Rectal smooth muscle tissue (tissue), 1 donor: ENCODE measurements at regions not wholly inside any gene's neighbourhood (a gene's known extent, or its start where the extent isn't known, plus 50 kb on each side); places are given as distances from the start of the nearest gene placed in this dataset.
"Not testable (repeated sequence)": the region's sequence is repeated elsewhere in the genome, so short reads cannot be mapped to it uniquely, and the experiment has no call there.

ENCODE experiments used
- H3K27ac ChIP-seq: one replicate; pipeline ENCODE4 v1.7.0; 2013; ENCODE audit warnings: low read depth, low read length, inconsistent platforms
- H3K27me3 ChIP-seq: one replicate; pipeline ENCODE4 v1.7.0; 2013; ENCODE audit warnings: low read length; ENCODE audit not compliant: control insufficient read depth, insufficient read depth
- H3K36me3 ChIP-seq: one replicate; pipeline ENCODE4 v1.7.0; 2013; ENCODE audit warnings: low read length; ENCODE audit not compliant: control insufficient read depth, insufficient read depth
- H3K4me1 ChIP-seq: one replicate; pipeline ENCODE4 v1.7.0; 2013; ENCODE audit warnings: low read length; ENCODE audit not compliant: control insufficient read depth, insufficient read depth
- H3K4me3 ChIP-seq: one replicate; pipeline ENCODE4 v1.7.0; 2013; ENCODE audit warnings: low read length
- H3K9ac ChIP-seq: one replicate; pipeline ENCODE4 v1.7.0; 2013; ENCODE audit warnings: low read length

DNA sequence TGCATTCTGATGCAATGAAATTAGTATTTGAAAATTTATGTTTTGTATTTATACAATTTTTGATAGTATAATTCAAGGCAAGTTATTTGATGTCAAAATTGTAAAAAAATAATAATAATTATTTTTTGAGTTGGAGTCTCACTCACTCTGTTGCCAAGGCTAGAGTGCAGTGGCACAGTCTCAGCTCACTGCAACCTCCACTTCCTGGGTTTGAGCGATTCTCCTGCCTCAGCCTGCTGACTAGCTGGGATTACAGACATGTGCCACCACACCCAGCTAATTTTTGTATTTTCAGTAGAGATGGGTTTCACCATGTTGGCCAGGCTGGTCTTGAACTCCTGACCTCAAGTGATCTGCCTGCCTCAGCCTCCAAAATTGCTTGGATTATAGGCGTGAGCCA, 342.4 kb upstream of the ARPP21 start:
- H3K4me3 ChIP-seq, H3K27me3 ChIP-seq, H3K4me1 ChIP-seq, H3K27ac ChIP-seq, H3K9ac ChIP-seq, H3K36me3 ChIP-seq: not testable (repeated sequence)

DNA sequence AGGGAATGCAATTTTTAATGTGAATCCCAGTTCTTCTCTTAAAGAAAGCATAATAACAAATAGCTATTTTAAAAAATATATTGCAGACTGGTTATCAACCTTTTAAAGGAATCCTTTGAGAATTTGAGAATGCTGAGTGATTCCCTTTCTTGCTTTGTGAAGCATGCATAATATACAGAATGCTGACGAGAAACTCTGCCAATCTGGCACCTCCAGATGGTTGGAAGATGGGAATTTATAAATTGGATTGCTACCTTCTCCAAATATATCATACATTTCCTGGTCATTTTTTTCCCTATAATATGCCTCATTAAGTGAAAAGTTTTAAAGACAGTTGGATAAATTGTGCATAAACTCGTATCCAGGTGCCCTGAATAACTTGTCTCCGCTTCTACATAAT, 333.9 kb upstream of the ARPP21 start:
- Histone ChIP-seq H3K36me3 (no peaks in the 10 kb centered on the region), H3K27ac (no peak overlapping the region), H3K4me1 (no peaks in the 10 kb centered on the region), H3K4me3 (no peak overlapping the region), H3K27me3 (no peaks in the 10 kb centered on the region), H3K9ac (no peak overlapping the region)

DNA sequence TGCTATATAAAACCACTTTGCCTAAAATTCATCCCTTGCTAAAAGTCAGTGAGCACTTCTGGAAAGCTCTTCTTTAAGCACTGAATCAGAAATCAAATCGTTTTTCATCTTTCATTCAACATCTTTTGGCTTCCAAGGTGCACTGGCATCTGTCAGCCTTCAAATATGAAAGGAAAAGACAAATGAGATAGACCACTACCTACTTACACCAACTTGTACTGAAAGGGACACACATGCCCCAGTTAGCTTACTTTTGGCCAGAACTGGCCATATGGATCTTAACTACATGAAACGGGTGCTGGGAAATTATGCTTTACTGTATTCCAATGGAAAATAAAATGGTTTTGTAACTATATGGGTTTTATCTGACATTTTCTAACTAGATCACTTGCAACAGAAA, 332.0 kb upstream of the ARPP21 start:
- Histone ChIP-seq H3K4me3 (no peak overlapping the region), H3K27me3 (no peaks in the 10 kb centered on the region), H3K9ac (no peak overlapping the region), H3K27ac (no peak overlapping the region), H3K4me1 (no peaks in the 10 kb centered on the region), H3K36me3 (no peaks in the 10 kb centered on the region)

DNA sequence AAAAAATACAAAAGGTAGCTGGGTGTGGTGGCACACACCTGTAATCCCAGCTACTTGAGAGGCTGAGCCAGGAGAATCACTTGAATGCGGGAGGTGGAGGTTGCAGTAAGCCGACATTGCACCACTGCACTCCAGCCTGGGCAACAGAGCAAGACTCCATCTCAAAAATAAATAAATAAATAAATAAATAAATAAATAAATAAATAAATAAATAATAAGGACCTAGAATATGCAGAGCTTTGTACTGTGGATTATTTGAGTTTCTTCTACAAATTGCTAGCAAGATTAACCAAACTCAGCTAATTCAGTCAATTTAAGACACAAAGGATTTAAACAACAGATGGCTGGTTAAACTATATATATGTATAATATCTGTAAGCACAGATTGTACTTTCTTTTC, 322.5 kb upstream of the ARPP21 start:
- not testable (repeated sequence) for H3K36me3 ChIP-seq, H3K27ac ChIP-seq, H3K4me1 ChIP-seq

DNA sequence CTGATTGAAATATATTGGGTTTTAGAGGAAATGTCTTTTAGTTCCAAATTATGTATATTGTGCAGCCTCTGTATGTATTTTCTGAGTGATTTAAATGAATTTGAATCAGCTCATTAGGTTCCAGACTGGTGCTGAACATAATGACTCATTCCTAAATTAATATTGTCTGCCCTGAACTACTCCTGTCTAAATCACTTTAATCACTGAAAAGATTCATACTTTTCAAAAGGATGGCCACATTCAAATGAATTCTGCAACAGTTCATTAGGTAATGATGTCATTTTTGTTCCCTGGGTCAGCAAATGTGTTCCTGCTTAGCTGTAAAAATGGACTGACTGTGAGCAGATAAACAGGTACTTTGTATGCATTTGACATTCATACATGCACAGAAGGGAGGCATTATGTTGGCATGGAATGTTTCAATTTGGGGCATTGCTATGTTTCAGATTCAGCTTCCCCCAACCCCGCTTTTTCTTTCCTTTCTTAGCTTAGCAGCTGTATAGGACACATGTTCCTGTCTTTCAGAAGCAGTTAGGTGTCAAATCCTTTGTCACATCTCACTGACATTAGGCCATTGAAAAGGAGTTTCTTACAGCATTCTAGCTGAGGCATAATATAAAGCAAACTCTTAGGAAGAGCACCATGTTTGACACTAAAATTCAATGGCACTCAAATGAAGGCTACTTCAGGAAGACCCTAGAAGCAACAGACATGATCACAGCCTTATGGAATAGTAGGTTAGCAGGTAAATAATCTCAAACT, 318.5 kb upstream of the ARPP21 start:
- H3K27ac ChIP-seq, result no peak overlapping the region
- no peaks in the 10 kb centered on the region for H3K27me3 ChIP-seq
- H3K9ac ChIP-seq, result no peak overlapping the region
- no peak overlapping the region for H3K4me3 ChIP-seq
- no peaks in the 10 kb centered on the region for H3K4me1 ChIP-seq
- H3K36me3 ChIP-seq, result no peaks in the 10 kb centered on the region

More for the DNA sequence above, 322.5 kb upstream of the ARPP21 start:
- H3K27me3 ChIP-seq, H3K9ac ChIP-seq, H3K4me3 ChIP-seq: not testable (repeated sequence)

DNA sequence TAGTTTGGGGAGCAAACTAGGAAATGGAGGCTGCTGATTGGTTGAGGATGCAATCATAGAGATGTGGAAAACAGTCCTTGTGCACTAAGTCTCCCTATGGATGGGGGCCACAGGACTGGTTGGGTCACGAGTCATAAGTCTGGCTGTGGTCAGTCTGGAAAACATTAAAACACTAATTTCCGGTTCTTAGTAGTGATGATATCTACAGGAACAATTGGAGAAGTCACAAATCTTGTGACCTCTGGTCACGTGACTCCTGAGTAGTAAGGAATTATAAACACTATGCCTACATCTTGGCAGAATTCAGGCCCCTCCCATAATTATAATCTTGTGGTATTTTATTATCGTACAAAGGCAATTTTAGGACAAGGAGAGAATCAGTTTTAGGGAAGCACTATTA, 317.3 kb upstream of the ARPP21 start:
- no peak overlapping the region for H3K9ac ChIP-seq
- H3K4me3 ChIP-seq, result no peak overlapping the region
- no peak overlapping the region for H3K27ac ChIP-seq
- no peaks in the 10 kb centered on the region for H3K4me1 ChIP-seq
- no peaks in the 10 kb centered on the region for H3K27me3 ChIP-seq
- H3K36me3 ChIP-seq, result no peaks in the 10 kb centered on the region

DNA sequence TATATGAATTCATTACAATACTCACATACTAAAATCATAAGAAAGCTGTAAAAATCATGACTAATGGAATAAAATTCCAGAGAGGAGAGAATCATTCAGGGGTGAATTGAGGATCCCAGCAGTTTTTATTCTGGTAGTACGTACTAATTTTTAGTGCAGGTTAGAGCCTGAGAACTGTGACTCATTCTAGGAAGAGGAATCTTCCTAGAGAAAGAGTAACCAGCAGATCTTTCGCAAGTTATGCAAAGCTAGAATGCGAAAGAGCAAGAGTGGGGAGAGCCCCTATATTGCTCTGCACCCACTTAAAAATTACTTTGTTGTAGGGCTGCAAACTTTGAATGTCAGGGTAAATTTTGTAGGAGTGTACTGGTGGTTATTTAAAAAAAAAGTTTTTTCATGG, 303.6 kb upstream of the ARPP21 start:
- no peak overlapping the region for H3K9ac ChIP-seq
- H3K4me1 ChIP-seq, result no peaks in the 10 kb centered on the region
- no peak overlapping the region for H3K4me3 ChIP-seq
- no peaks in the 10 kb centered on the region for H3K36me3 ChIP-seq
- H3K27me3 ChIP-seq, result no peaks in the 10 kb centered on the region
- H3K27ac ChIP-seq, result no peak overlapping the region

DNA sequence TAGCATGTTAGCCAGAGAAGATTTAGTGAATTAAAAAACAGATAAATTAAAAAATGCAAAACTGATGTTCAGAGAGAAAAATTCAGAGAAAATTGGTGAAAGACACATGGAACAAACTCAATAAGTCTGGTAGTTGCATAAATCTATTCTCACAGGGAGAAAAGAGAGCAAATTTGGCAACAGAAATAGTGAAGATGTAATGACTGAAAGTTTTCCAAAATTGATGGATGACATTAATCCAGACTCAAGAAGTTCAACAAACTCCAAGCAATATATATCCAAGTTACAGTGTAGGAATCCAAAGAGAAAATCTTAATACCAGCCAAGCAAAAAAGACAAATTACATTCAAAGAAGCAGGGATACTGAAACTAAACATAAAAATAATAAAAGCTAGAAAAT, 302.7 kb upstream of the ARPP21 start:
- H3K36me3 ChIP-seq, result no peaks in the 10 kb centered on the region
- no peak overlapping the region for H3K27ac ChIP-seq
- H3K4me3 ChIP-seq, result no peak overlapping the region

DNA sequence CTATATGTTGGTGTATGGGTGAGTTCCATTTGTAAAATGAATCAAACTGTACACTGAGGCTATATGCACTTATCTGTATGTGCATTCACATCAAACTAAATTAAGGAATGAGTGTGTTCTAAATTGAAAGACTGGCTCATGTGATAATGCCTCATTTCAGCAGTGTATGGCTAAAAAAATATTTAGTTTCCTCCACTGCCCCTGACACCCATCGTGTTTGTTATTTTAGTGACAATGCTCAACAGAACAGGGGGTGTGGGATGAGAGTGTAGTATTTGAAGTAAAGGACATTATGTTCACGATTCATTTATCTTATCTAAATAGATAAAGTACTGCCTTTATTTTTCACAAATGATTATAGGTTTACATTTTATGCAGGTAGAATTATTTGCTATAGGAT, 301.1 kb upstream of the ARPP21 start:
- Histone ChIP-seq H3K36me3 (no peaks in the 10 kb centered on the region), H3K4me1 (no peaks in the 10 kb centered on the region), H3K27me3 (no peaks in the 10 kb centered on the region), H3K4me3 (no peak overlapping the region), H3K9ac (no peak overlapping the region), H3K27ac (no peak overlapping the region)

More for the DNA sequence above, 302.7 kb upstream of the ARPP21 start:
- Histone ChIP-seq H3K9ac (no peak overlapping the region), H3K4me1 (no peaks in the 10 kb centered on the region), H3K27me3 (no peaks in the 10 kb centered on the region)

DNA sequence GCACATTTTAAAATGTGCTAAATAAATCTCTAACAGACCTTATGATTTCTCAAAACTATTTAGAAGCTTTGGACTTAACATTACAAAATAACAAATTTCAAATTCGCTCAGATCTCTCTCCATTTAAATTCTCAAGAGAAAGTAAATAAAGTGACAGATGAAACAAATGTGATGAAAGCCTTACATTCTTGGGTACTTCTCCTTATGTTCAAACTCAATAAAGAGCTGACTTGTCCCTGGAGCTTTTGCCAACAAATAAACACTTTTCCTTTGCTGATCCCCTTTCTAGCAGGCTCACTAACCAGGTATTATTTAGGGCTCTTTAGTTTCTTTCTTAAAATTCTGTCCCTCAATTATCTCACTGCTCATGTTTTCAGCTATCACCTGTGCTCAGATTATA, 259.1 kb upstream of the ARPP21 start:
- Histone ChIP-seq H3K4me1 (no peaks in the 10 kb centered on the region), H3K9ac (no peak overlapping the region), H3K4me3 (no peak overlapping the region), H3K27me3 (no peaks in the 10 kb centered on the region), H3K36me3 (no peaks in the 10 kb centered on the region), H3K27ac (no peak overlapping the region)

DNA sequence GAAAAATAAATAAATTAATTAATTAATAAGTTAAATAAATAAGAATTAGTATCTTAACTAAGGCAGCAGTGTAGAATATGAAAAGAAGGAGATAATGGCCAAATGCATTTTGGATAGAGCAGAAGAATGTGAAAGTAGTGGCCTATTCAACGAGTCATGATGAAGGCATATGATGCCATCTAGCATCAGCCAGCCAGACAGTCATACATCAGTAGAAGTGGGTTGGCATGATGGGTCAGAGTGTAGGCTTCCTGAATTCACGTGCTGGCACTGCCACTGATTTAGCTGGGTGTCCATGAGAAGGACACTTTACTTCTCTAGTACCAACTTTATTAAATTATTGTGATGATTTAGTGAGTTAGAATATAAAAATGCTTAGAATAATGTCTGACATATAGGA, 256.1 kb upstream of the ARPP21 start:
- H3K4me1 ChIP-seq, result no peaks in the 10 kb centered on the region
- no peaks in the 10 kb centered on the region for H3K27me3 ChIP-seq
- H3K4me3 ChIP-seq, result no peak overlapping the region
- H3K9ac ChIP-seq, result no peak overlapping the region
- no peaks in the 10 kb centered on the region for H3K36me3 ChIP-seq
- no peak overlapping the region for H3K27ac ChIP-seq

DNA sequence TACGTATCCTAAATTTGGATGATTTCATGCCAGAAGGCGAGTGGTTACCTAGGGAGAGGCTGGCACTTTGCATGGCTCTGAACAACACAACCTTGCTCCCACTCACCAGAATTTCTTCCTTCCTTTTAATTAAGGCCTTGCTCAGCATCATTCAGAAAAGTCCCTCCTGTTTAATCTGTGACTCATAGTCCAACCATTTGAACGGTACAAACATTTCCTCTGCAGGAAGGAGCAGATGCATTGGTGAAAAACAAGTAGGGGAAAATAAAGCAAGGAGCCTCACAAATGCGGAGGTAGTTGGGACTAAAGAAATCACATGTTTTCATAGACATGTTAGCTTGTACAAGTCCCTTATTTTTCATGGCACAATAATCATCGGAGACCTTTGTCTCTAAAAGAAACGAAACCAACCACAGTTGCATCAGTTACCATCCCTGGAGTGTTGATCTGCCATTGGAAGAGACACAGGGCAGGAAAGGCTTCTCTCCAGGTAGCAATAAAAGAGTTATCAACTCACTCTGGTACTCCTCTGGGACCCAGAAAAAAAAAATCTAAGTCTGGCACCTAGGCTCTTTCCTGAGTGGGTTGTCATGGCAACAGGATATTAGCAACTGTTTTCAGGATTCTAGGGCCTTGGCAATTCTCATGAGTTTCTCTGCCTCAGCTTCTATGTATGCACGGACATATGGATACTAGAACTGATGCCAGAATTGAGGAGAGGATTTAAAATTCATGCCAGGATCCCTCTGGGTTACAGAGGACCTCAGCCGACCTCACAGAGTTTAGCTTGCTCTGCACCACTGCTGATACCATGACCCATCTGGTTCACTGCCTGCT, 255.4 kb upstream of the ARPP21 start:
- Histone ChIP-seq H3K4me3 (no peak overlapping the region), H3K36me3 (no peaks in the 10 kb centered on the region), H3K4me1 (no peaks in the 10 kb centered on the region), H3K27me3 (no peaks in the 10 kb centered on the region), H3K9ac (no peak overlapping the region), H3K27ac (no peak overlapping the region)

DNA sequence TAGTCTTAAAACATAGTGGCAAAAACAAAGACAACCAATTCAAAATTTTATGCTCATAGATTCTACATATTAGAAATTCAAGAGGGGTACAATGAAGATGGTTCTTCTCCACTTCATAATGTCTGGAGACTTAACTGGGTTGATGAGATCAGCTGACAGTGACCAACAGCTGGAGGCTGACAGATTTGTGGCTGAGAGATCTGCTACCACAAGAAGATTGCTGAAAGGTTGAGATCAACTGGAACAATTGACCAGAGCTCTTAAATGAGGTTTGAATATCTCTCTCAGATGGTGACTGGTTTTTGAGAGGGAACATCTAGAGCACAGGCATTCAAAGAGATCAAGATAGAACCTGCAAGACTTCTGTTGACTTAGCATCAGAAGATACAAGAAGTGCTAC, 254.1 kb upstream of the ARPP21 start:
- Histone ChIP-seq H3K27me3 (no peaks in the 10 kb centered on the region), H3K27ac (no peak overlapping the region), H3K9ac (no peak overlapping the region), H3K36me3 (no peaks in the 10 kb centered on the region), H3K4me1 (no peaks in the 10 kb centered on the region), H3K4me3 (no peak overlapping the region)
